NCI-H226 (cell line): ENCODE measurements at regions not wholly inside any gene's neighbourhood (a gene's known extent, or its start where the extent isn't known, plus 50 kb on each side); places are given as distances from the start of the nearest gene placed in this dataset.
A peak's percentile ranks its signal among the peaks of the same experiment; 100 is the strongest.
"Not testable (repeated sequence)": the region's sequence is repeated elsewhere in the genome, so short reads cannot be mapped to it uniquely, and the experiment has no call there.

Source experiments
- DNase-seq: peaks from one replicate; pipeline ENCODE4 v3.0.0-alpha.2; 2015

- peak; percentile 12 for DNase-seq
These were observed 250.9 kb upstream of the SYT10 start for GRCh38 chr12:33690562-33690961.

DNA sequence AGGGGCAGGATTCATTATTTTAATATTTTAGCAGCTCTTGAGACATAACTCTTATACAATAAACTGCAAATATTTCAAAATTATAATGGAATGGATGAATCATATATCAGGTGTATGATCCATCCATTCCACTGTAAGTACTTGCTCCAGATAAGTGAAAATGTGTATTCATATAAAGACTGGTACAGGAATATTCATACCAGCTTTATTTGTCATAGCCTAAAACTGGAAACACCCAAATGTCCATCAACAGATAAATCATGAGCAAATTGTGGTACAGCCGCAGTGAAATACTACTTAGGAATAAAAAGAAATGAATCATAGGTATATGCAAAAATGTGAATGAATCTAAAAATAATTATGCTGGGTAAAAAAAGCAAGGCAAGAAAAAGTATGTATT lies 263.6 kb upstream of the SYT10 start:
- peak; percentile 86 for DNase-seq

GRCh38 chr12:33706927-33707326 lies 267.3 kb upstream of the SYT10 start:
- no peak for DNase-seq

- no peak for DNase-seq
These were observed 269.3 kb upstream of the SYT10 start for GRCh38 chr12:33708935-33709334.

GRCh38 chr12:33710548-33710947 lies 270.9 kb upstream of the SYT10 start:
- no peak for DNase-seq

DNA sequence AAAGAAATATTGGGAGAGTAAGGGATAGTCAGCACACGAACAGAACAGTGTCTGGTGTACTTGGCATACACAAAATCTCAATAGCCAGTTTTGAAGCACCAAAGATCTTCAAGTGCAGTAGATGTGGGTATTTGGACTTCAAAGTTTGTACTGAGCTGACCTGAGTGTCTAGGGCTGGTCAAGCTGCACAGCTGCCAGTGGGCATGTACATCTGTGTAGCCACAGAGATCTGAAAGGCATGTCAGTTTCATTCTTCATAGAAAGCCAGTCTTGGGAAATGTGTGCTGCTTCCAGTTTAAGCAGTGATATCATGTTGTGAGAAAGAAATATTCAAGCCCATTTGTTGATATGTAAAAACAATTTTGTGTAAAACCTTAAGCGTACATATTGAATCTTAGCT lies 279.0 kb upstream of the SYT10 start:
- DNase-seq: no peak

- peak; percentile 52 for DNase-seq
These were observed 281.9 kb upstream of the SYT10 start for GRCh38 chr12:33721561-33721960.

DNA sequence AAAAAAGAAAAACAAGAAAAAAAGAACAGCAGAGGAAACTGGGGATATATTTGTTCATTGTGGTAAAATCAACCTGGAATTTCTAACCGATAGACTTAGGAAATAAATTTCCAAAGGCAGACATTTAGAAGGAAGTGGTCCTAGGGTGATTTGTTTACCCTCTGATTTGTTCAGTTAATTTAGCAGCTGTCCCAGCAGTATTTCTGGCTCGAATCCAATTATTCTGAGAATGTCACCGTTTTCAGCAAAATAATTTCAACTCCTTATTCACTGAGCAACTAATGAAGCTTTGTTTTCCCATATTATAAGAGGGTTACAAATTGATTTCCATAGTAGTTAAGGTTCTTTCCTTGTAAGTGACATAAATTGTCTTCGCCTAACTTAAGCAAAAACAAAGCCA lies 285.2 kb upstream of the SYT10 start:
- DNase-seq: no peak

GRCh38 chr12:33734871-33735270 lies 287.4 kb upstream of the ALG10 start:
- DNase-seq: no peak

DNA sequence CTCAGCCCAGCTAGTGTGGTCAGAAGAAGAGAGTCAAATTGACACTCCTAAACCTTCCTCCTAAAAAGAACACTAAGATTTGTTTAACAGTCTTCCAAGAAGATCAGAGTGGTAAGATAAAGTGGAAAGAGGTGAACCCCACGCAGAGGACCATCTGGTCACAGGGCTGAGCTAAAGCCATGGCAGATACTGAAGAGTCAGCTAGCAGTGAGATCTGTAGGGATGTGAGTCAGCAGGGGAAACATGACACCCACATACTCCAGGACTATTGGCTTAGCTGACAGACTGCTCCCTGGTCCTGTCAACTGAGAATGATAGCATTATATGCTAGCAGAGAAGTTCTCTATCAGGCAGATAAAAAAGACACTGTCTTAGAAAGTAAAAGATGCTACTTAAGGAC lies 269.4 kb upstream of the ALG10 start:
- DNase-seq: peak; percentile 48

- DNase-seq: no peak
These were observed 264.6 kb upstream of the ALG10 start for GRCh38 chr12:33757701-33758100.

DNA sequence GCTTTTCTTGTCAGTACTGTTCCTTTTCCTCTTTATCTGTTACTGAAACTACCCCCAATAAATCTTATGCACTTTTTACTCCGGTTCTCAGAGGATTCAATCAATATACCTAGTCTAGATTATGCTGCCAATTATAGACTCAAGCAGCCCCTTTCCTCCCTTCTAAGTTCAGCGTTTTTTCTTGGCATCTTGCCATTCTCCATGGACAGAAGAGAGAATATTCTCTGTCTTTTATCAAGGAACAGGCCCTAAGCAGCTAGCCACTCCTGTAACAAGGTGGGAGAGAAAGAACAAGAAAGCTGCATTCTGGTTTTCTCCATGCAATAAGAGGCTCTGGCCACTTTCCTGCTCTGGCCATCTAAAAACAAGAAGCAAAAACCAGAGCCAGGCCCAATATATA lies 263.0 kb upstream of the ALG10 start:
- DNase-seq: no peak

DNA sequence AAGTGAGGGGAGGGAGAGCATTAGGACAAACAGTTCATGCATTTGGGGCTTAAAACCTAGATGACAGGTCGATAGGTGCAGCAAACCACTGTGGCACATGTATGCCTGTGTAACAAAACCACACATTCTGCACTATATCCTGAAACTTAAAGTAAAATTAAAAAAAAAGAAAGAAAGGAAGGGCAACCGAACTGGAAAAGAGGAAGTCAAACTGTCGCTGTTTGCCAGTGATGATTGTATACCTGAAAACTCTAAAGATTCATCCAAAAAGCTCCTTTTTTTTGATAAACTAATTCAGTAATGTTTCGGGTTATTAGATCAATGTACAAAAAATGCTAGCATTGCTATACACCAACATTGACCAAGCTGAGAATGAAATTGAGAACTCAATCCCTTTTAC lies 259.0 kb upstream of the ALG10 start:
- no peak for DNase-seq

- DNase-seq: no peak
These were observed 251.6 kb upstream of the ALG10 start for GRCh38 chr12:33770652-33771051.

DNA sequence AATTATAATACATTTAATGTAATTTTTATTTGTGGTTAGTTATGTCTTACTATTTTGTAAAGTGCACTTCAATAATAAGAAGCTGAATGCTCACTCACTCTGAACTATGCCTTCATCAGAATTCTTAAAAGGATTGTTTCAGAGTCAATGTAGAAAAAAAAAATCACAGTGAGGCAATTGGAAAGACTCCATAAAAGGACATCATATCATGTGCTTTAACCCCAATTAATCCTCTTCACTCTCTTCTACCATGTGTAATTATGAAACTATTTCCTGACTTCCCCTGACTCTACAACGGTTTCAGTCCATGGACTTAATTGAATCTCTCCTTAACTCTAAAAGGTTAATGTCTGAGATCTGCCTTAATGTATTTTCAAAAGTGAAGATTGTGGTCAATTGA lies 250.4 kb upstream of the ALG10 start:
- no peak for DNase-seq

- DNase-seq: not testable (repeated sequence)
These were observed 249.2 kb upstream of the ALG10 start for GRCh38 chr12:33773091-33773490.

DNA sequence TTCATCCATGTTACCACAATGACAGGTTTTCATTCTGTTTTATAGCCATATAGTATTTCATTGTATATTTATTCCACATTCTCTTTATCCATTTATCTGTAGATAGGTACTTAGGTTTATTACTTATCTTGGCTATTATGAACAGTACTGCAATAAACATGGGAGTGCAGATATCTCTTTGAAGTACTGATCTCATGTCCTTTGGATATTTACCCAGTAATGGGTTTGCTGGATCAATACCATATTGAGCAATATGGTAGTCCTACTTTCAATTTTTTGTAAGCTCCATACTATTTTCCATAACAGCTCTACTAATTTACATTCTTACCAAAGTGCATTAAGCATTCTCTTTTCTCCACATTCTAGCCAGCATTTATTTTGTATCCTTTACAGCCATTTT lies 235.8 kb upstream of the ALG10 start:
- no peak for DNase-seq

DNA sequence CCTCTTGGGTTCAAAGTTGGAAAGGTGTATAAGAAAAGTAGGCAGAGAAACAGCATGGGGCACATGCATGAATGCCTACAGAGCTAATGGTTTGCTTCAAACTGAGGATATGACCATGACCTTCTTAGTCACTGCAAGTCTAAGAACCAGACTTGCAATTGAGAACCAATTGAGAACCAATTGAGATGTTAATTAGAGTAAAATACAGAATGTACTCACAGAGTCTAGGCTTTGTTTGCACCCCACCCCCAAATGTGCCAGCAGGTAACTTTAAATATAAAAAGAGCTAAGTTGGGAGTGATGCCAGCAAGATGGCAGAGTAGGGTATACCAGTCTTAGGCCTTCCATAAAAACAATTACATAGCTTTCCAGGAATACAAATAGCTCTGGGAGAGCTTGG lies 227.3 kb upstream of the ALG10 start:
- DNase-seq: no peak

DNA sequence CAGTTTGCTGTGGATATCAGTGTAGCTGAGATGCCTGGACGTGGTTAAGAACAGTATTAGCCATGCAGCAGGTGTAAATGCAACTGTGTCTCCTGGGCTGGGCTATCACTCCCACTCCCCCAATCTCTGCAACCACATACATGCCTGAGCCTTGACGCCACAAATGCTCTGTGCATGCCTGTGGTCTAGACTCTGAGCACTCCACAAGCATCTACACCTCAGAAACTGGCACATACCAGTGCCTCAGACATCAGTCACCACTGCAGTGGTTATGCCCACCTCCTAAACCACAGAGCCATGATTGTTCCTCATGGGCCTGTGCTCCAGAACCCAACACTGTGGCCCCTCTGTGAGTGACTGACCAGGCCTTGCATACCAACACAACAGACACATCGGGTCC lies 226.8 kb upstream of the ALG10 start:
- DNase-seq: peak; percentile 98

GRCh38 chr12:33813536-33813935 lies 208.8 kb upstream of the ALG10 start:
- DNase-seq: no peak

- no peak for DNase-seq
These were observed 204.6 kb upstream of the ALG10 start for GRCh38 chr12:33817713-33818112.

DNA sequence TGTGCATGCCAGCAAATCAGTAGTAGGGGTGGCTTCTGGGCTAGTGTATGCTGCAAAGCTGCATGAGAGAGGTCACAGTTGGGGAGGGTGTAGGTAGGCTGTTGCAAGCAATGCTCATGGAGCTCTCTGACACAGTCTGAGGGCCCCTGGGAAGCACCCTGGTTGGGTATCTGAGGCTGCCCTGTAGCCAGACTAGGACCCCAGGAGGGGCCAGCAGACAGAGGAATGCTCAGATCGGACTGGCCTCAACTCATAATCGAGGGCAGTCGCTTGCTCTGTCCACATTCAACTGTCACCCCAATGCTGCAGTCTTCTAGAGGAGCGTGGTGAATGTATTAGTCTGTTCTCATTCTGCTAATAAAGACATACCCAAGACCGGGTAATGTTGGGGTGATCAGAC lies 204.0 kb upstream of the ALG10 start:
- no peak for DNase-seq

DNA sequence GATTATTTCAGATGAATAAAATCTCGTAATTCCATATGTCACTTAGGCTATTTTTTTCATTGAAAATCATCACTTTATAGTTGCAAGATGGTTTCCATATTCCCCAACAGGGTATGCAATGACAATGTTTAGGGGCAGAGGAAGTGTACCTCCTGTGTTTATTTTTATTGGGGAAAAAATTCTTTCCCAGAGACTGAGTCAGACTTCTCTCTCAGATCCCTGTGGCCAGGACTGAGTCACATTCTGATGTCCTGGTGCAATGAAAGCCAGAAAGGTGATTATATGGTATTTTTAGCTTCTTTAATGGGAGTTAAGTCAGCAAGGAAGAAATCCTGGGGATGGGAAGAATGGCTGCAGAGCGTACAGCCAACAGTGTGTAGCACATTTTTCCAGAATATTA lies 196.9 kb upstream of the ALG10 start:
- DNase-seq: peak; percentile 34

DNA sequence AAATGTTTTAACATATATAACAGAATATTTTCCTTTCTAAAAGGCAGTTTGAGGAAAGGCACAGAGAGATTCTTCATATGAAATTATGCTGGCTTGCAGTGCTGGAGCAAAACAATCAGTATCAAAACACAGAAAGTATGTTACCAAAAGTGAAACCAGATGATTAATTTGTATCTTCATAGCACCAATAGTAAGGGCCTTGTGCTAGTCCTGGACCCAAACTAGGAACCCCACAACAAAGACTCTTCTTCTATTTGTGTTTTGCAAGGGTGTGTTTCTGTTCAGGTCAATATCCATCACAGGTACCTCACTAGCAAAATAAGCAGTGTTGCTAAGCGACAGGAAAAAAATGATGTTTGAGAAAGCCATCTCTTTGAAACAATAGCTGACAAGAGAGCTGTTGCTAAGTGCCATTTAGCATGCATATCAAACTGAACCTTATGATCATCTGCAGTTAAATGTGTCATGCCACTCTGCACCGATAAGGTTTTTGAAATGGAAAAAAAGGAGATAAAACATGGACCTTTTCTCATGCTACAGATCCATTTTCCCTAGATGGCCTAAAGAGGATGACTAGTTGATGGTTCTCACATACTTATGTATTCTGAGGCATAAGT lies 196.2 kb upstream of the ALG10 start:
- no peak for DNase-seq

DNA sequence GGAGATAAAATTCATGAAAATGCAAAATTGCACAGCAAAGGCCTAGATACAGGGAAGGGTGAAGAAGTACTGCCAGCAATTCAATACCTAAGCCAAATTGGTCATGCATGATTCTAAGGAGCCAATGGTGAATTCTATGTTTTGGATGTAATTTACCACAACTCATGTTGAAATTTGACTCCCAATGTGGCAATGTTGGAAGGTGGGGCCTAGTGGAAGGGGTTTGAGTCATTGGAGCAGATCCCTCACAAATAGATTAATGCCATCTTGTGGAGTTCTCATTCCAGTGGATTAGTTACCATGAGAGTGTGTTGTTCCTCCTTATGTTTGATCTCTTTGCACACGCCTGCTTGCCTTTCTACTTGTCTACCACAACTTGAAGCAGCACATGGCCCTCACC lies 194.0 kb upstream of the ALG10 start:
- DNase-seq: peak; percentile 29

DNA sequence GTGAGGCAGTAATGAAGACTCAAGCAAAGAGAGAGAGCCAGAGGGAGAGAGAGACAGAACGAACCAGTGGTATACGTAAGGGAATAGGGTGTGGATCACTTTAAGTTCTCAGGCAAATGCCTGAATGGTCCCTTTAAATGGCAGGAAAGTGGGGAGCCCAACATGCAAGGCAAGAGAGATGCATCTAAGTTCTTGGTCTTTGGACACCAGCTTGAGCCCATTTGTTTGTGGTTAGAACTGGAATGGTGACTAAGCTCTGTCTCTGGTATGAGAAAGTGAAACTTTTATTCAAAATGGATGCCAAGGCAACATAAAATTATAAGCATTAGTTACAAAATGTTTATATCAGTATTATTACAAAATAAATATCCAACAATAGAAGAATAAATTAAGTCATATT lies 192.2 kb upstream of the ALG10 start:
- DNase-seq: peak; percentile 26
